IMR-90 (cell line): ENCODE measurements at regions not wholly inside any gene's neighbourhood (a gene's known extent, or its start where the extent isn't known, plus 50 kb on each side); places are given as distances from the start of the nearest gene placed in this dataset.

Experiments
- BHLHE40 ChIP-seq: fragments of 150-350 bp; IDR thresholded peaks from 2 replicates; pipeline ENCODE4 v1.6.1; 2016; ENCODE audit warnings: mild to moderate bottlenecking, low read depth, low read length
- CEBPB ChIP-seq: IDR thresholded peaks from 2 replicates; pipeline ENCODE4 v1.6.1; 2012; ENCODE audit warnings: low read depth, low read length, improper control_type of control experiment
- CHD1 ChIP-seq: IDR thresholded peaks from 2 replicates; pipeline ENCODE4 v1.6.1; 2012; ENCODE audit warnings: low read depth, low read length, improper control_type of control experiment
- ELK1 ChIP-seq: fragments of 150-350 bp; IDR thresholded peaks from 2 replicates; pipeline ENCODE4 v1.6.1; 2016; ENCODE audit warnings: low read depth, mild to moderate bottlenecking, low read length, moderate library complexity, borderline replicate concordance
- MAZ ChIP-seq: IDR thresholded peaks from 2 replicates; pipeline ENCODE4 v1.6.1; 2012; ENCODE audit warnings: low read depth, mild to moderate bottlenecking, low read length, improper control_type of control experiment, moderate library complexity, borderline replicate concordance
- POLR2A ChIP-seq: IDR thresholded peaks from 2 replicates; pipeline ENCODE4 v1.6.1; 2012; ENCODE audit warnings: mild to moderate bottlenecking, low read depth, low read length
- RAD21 ChIP-seq: IDR thresholded peaks from 2 replicates; pipeline ENCODE4 v1.6.1; 2012; ENCODE audit warnings: low read length, improper control_type of control experiment
- RCOR1 ChIP-seq: IDR thresholded peaks from 2 replicates; pipeline ENCODE4 v1.6.1; 2012; ENCODE audit warnings: mild to moderate bottlenecking, low read length, improper control_type of control experiment; ENCODE audit not compliant: insufficient replicate concordance
- SMC3 ChIP-seq: fragments of 150-350 bp; IDR thresholded peaks from 2 replicates; pipeline ENCODE4 v1.6.1; 2016; ENCODE audit warnings: low read depth, mild to moderate bottlenecking, antibody characterized with exemption, low read length, moderate library complexity
- TF ChIP-seq, protein P1 (sequence below): conservative IDR thresholded peaks from 2 replicates; pipeline ENCODE4 v1.5.1; 2012; ENCODE audit warnings: mild to moderate bottlenecking, low read depth, low read length, improper control_type of control experiment

- TF ChIP-seq, protein P1, sequence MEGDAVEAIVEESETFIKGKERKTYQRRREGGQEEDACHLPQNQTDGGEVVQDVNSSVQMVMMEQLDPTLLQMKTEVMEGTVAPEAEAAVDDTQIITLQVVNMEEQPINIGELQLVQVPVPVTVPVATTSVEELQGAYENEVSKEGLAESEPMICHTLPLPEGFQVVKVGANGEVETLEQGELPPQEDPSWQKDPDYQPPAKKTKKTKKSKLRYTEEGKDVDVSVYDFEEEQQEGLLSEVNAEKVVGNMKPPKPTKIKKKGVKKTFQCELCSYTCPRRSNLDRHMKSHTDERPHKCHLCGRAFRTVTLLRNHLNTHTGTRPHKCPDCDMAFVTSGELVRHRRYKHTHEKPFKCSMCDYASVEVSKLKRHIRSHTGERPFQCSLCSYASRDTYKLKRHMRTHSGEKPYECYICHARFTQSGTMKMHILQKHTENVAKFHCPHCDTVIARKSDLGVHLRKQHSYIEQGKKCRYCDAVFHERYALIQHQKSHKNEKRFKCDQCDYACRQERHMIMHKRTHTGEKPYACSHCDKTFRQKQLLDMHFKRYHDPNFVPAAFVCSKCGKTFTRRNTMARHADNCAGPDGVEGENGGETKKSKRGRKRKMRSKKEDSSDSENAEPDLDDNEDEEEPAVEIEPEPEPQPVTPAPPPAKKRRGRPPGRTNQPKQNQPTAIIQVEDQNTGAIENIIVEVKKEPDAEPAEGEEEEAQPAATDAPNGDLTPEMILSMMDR = no peak
- TF ChIP-seq RAD21 (no peak), CEBPB (peak; percentile 55), ELK1 (no peak), CHD1 (no peak), POLR2A (no peak), SMC3 (no peak), MAZ (no peak), RCOR1 (no peak), BHLHE40 (no peak)
Measured at GRCh38 chr1:225712391-225712790, 59.5 kb upstream of the ENAH start.
